WTC11 (cell line): ENCODE measurements at regions not wholly inside any gene's neighbourhood (a gene's known extent, or its start where the extent isn't known, plus 50 kb on each side); places are given as distances from the start of the nearest gene placed in this dataset.

ENCODE experiments used
- CTCF ChIP-seq: fragments of 200-600 bp; IDR thresholded peaks from 2 replicates; pipeline ENCODE4 v1.8.0; 2022; ENCODE audit warnings: antibody characterized with exemption
- E2F4 ChIP-seq: sonication (generic); formaldehyde crosslinking; IDR thresholded peaks from 2 replicates; pipeline ENCODE4 v1.8.1; 2022; ENCODE audit warnings: low read depth, mild to moderate bottlenecking, moderate library complexity, missing genetic modification reagents, borderline replicate concordance
- JUN ChIP-seq: sonication (generic); formaldehyde crosslinking; IDR thresholded peaks from 2 replicates; pipeline ENCODE4 v1.8.0; 2023; ENCODE audit warnings: mild to moderate bottlenecking, missing genetic modification reagents
- PRDM15 ChIP-seq: sonication (generic); formaldehyde crosslinking; IDR thresholded peaks from 2 replicates; pipeline ENCODE4 v1.8.0; 2022; ENCODE audit warnings: missing genetic modification reagents
- RELA ChIP-seq: sonication (generic); formaldehyde crosslinking; IDR thresholded peaks from 2 replicates; pipeline ENCODE4 v1.8.1; 2022; ENCODE audit warnings: missing genetic modification reagents, mild to moderate bottlenecking, borderline replicate concordance
- SP1 ChIP-seq: sonication (generic); formaldehyde crosslinking; conservative IDR thresholded peaks from 2 replicates; pipeline ENCODE4 v1.8.1; 2022; ENCODE audit warnings: missing genetic modification reagents
- ZNF263 ChIP-seq: sonication (generic); formaldehyde crosslinking; IDR thresholded peaks from 2 replicates; pipeline ENCODE4 v1.8.1; 2022; ENCODE audit warnings: low read depth, mild to moderate bottlenecking, moderate library complexity, missing genetic modification reagents

GRCh38 chr10:125562737-125563136, 120.2 kb downstream of the TEX36 start:
- TF ChIP-seq CTCF = peak; percentile 36; the same call in 1 of the 2 replicates
- TF ChIP-seq PRDM15 (CRISPR knock-in tag) = no peak
- TF ChIP-seq JUN (CRISPR knock-in tag) = no peak
- TF ChIP-seq E2F4 (CRISPR knock-in tag) = no peak
- no peak for TF ChIP-seq ZNF263 (CRISPR knock-in tag)
- no peak for TF ChIP-seq RELA (CRISPR knock-in tag)
- TF ChIP-seq SP1 = no peak
